Germinal center (tissue), 1 donor: ENCODE measurements at regions not wholly inside any gene's neighbourhood (a gene's known extent, or its start where the extent isn't known, plus 50 kb on each side); places are given as distances from the start of the nearest gene placed in this dataset.
A peak's percentile ranks its signal among the peaks of the same experiment; 100 is the strongest.
"Not testable (repeated sequence)": the region's sequence is repeated elsewhere in the genome, so short reads cannot be mapped to it uniquely, and the experiment has no call there.

Experiments
- DNase-seq: peaks from one replicate; pipeline ENCODE4 v3.0.0; 2012; ENCODE audit warnings: mixed read lengths, low spot score

- DNase-seq, result no peak
Measured at GRCh38 chr12:31820832-31821231, 92.0 kb upstream of the AMN1 start.

GRCh38 chr12:31819427-31819826 is 90.6 kb upstream of the AMN1 start:
- no peak for DNase-seq

GRCh38 chr12:31818623-31819268 is 89.9 kb upstream of the AMN1 start:
- no peak for DNase-seq

GRCh38 chr12:31817120-31817519 is 88.3 kb upstream of the AMN1 start:
- no peak for DNase-seq

DNA sequence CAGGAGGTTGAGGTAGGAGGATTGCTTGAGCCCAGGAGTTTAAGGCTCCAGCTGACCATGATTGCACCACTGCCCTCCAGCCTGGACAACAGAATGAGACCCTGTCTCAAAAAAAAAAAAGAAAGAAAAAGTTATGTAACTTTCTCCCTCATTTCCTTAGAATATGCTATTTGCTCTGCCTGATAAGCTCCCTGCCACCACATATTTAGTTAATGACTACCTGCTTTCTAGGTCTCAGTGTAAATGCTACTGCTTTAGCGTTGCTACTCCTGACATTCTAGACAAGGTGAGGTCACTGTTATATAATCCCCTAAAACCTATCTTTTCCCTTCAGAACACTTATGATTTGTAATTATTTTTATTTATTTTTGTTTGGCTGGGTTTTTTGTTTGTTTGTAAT is 86.3 kb upstream of the AMN1 start:
- DNase-seq, result no peak

GRCh38 chr12:31813305-31813704 is 84.5 kb upstream of the AMN1 start:
- no peak for DNase-seq

- no peak for DNase-seq
Measured at GRCh38 chr12:31807773-31808097, 78.9 kb upstream of the AMN1 start.

GRCh38 chr12:31807081-31807772 is 78.4 kb upstream of the AMN1 start:
- DNase-seq, result peak; percentile 19

- DNase-seq, result not testable (repeated sequence)
Measured at GRCh38 chr12:31805681-31806080, 76.9 kb upstream of the AMN1 start.

- not testable (repeated sequence) for DNase-seq
Measured at GRCh38 chr12:31804707-31805106, 75.9 kb upstream of the AMN1 start.

- DNase-seq, result no peak
Measured at GRCh38 chr12:31804185-31804504, 75.3 kb upstream of the AMN1 start.

DNA sequence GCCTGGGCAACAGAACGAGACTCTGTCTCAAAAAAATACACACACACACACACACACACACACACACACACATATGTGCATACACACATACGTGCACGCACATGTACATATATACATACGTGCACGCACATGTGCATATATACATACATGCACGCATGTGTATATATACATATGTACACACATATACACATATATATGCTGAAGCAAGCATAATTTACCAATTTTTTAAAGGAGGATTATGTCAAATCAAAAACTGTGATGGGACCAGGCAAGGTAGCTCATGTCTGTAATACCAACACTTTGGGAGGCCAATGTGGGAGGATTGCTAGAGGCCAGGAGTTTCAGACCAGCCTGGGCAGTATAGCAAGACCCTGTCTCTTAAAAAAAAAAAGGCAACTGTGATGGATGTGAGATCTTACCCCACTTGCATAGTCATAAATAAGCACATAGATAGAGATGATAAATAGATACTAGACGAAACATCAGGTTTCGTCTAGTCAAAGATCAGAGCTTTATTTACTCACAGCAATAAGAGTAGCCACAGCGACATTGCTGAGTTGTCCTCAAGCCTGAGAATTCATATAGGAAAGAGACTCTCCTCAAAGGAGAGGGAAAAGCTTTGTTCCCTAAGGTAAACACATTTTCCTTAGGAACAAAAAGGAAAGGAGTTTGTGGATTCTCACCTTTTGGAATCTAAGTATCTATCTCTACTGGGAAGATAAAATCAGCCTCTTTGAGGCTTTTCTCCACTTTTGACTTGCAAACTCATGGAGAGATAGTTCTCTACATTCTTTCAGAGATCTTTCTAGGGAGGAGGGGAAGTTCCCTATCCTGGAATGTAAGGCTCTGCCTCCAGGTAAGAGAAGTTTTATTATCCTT is 74.7 kb upstream of the AMN1 start:
- no peak for DNase-seq

- no peak for DNase-seq
Measured at GRCh38 chr12:31801872-31802271, 73.1 kb upstream of the AMN1 start.

DNA sequence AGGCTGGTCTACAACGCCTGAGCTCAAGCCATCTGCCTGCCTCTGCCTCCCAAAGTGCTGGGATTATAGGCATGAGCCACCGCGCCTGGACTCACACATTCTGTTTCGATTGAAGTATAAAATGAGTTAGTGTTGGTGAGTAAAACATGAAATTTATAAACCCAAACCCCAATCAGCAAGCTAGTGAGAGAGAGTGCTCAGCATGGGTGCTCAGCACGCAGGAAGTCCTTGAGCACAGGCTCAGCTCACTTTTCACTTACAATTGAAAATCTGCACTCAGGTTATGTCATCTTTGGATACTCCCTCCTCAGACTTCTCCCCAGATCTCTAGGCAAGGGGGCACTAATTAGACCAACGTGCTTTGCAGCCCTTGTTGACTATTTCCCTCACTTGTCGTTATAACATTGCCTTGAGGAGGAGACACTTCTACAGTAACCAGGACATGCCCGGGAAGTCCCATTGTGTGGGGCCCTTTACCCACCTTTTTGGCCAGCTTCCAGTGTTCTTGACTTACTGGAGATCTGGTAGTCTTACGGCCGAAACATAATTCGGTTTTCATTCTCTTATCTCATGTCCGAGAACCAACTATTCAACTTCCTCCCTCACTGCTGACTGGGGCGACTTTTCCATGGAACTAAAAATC is 68.5 kb upstream of the AMN1 start:
- no peak for DNase-seq

DNA sequence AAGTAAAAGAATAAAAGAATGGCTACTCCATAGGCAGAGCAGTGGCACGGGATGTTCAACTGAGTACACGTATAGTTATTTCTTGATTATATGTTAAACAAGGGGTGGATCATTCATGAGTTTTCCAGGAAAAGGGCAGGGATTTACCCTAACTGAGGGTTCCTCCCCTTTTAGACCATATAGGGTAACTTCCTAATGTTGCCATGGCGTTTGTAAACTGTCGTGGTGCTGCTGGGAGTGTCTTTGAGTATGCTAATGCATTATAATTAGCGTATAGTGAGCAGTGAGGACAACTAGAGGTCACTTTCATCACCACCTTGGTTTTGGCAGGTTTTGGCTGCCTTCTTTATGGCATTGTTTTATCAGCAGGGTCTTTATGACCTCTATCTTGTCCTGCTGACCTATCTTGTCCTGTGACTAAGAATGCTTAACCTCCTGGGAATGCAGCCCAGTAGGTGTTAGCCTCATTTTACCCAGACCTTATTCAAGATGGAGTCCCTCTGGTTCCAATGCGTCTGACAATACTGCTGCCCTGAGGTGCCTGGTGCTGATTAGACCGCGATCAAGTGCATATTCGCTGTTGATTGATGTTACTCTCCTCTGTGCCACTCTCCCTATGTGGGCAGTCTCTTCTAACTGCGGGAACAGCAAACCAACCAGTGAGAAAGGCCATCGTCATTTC is 67.6 kb upstream of the AMN1 start:
- no peak for DNase-seq

DNA sequence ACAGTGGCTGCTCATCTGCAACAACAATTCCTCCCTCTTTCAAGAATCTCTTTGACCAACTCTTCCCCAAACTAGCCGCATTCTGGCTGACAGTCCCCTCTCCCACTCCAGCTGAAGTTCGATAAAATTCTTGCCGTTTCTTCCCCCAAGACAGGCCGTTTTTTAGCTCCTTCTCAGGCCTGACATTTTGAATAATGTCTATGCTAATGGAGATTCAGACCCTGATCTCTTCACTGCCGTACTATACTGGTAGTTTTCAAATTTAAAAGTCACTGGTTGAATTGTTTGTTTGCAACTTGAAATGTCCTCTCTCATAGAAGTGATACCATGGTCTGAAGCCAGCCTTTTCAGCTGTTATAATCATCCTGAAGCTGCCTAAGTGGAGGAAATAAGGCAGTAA is 65.9 kb upstream of the AMN1 start:
- DNase-seq, result no peak

DNA sequence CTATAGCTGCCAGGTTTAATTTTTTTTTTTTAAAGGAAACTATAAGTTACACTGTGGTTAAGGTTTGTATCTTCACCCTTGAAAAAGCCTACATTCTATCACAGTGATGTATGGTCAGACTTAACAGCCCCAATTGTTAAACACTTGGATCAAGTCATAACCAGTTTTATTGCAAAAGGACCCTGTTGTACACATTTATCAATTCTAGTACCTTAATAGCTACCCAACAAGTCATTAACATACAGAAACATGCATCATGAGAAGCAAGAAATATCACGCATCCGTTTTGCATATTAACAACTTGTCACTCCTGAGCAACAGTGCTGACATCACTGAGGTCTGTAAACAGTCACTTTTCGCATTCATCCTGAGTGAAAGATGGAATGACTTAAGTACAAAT is 62.4 kb upstream of the AMN1 start:
- not testable (repeated sequence) for DNase-seq

GRCh38 chr12:31790759-31791158 is 61.9 kb upstream of the AMN1 start:
- DNase-seq, result no peak

GRCh38 chr12:31785318-31785717 is 56.5 kb upstream of the AMN1 start:
- DNase-seq, result no peak

GRCh38 chr12:31783996-31784645 is 55.3 kb upstream of the AMN1 start:
- DNase-seq, result no peak

DNA sequence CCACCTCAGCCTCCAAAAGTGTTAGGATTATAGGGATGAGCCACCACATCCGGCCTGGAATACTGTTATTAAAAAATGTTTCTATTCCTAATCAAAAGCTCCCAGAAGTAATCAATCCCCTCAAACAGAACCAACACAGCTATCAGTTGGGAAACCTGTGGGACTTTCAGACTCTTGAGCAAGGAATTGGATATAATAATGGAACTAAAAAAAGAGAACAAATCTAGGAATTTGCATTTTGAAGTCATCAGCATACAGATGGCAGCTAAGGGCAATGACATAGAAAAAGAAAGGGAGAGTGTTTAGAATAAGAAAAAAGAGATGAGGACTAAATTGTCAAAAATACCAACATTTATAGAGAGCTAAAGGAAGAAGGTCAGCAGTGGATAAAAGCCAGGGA is 54.7 kb upstream of the AMN1 start:
- no peak for DNase-seq
